PFSK-1 (cell line): ENCODE measurements at regions not wholly inside any gene's neighbourhood (a gene's known extent, or its start where the extent isn't known, plus 50 kb on each side); places are given as distances from the start of the nearest gene placed in this dataset.

ENCODE experiments used
- FOXP2 ChIP-seq: optimal IDR thresholded peaks from 2 replicates; pipeline ENCODE3; 2011; ENCODE audit warnings: borderline replicate concordance, control low read depth, inconsistent platforms; ENCODE audit not compliant: insufficient read depth; ENCODE audit errors: extremely low read length, extremely low read depth
- POLR2AphosphoS5 ChIP-seq: IDR thresholded peaks from 2 replicates; pipeline ENCODE4 v1.6.1; 2012; ENCODE audit warnings: low read depth, mild to moderate bottlenecking, control low read depth, low read length, moderate library complexity
- REST ChIP-seq, 2 experiments: IDR thresholded peaks; 2 replicates each; pipeline versions ENCODE4 v1.6.1 to v1.8.0; 2011 to 2012; ENCODE audit warnings: low read depth in 2 of 2, low read length in 2 of 2, control low read depth in 1 of 2, inconsistent platforms in 1 of 2, mild to moderate bottlenecking in 1 of 2, moderate library complexity in 1 of 2; ENCODE audit not compliant: insufficient read depth in 1 of 2
- SIN3A ChIP-seq: IDR thresholded peaks from 2 replicates; pipeline ENCODE4 v1.6.1; 2012; ENCODE audit warnings: mild to moderate bottlenecking, low read length, moderate library complexity, borderline replicate concordance; ENCODE audit not compliant: insufficient read depth
- TAF1 ChIP-seq: IDR thresholded peaks from 2 replicates; pipeline ENCODE4 v1.6.1; 2012; ENCODE audit warnings: low read length, control low read depth, borderline replicate concordance; ENCODE audit not compliant: insufficient read depth

GRCh38 chr5:2109566-2109965, 226.8 kb upstream of the IRX4 start:
- TF ChIP-seq TAF1, result no peak
- TF ChIP-seq POLR2AphosphoS5, result no peak
- TF ChIP-seq FOXP2, result no peak
- no peak for TF ChIP-seq REST (IDR thresholded peaks at IDR 0.05; ENCODE audit: insufficient read depth in 1 of 2, low read depth in 2 of 2, low read length in 2 of 2)
- TF ChIP-seq SIN3A, result no peak
